ENCODE measurements at regions not wholly inside any gene's neighbourhood (a gene's known extent, or its start where the extent isn't known, plus 50 kb on each side); places are given as distances from the start of the nearest gene placed in this dataset.

DNA sequence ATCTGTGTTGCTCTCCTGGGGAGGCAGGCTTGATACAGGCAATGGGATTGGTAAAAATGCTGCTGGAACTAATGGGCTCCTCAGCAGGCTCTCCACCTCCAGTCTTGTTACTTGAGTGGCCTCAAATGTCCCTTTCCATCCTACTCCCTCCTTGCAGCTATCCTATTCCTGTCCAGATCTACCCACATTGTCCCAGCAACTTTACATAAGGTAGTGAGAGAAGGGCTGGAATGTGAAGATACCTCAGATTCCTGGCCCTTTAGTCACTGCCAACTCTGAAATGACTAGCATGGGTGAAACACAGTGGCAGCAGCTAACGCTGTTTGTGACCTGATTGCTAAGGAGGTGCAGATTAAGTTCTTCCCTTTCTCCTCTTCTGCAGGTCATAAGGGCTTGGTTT is 210.1 kb upstream of the HS3ST4 start:
- H3K27ac ChIP-seq (ENCODE audit: insufficient read depth, low read depth, low read length) = no peak overlapping the region
- dilution Hi-C loops (cut with MboI; ENCODE audit: extremely low pct_ligation_motif_present, low sequenced_read_pairs) (no loop called here), intact Hi-C loops (cut with micrococcal nuclease) (no loop called here)
- no peaks in the 10 kb centered on the region for H3K4me1 ChIP-seq (ENCODE audit: control insufficient read depth, extremely low read depth, insufficient read depth, low read length)
- POLR2A ChIA-PET = no interaction called here
- TF ChIP-seq CTCF (IDR thresholded peaks at IDR 0.05; ENCODE audit: extremely low read depth in 1 of 2, insufficient read depth in 1 of 2, low read depth in 1 of 2, low read length in 2 of 2) (no peak), POLR2A (IDR thresholded peaks at IDR 0.05; ENCODE audit: low read depth, low read length) (no peak), GATA2 (IDR thresholded peaks at IDR 0.05; ENCODE audit: insufficient read depth, insufficient read length, low read depth, low read length) (no peak), JUN (IDR thresholded peaks at IDR 0.05; ENCODE audit: borderline replicate concordance, insufficient read depth, insufficient read length, low read depth) (no peak), MYC (IDR thresholded peaks at IDR 0.05; ENCODE audit: low read depth, low read length) (no peak), FOS (IDR thresholded peaks at IDR 0.05; ENCODE audit: borderline replicate concordance, insufficient read depth, low read length) (no peak), POLR2AphosphoS5 (IDR thresholded peaks at IDR 0.05; ENCODE audit: insufficient read depth, low read depth, low read length) (no peak), EZH2 (IDR thresholded peaks at IDR 0.05; ENCODE audit: borderline replicate concordance, low read depth, low read length, severe bottlenecking) (no peak)
- TF ChIP-seq, protein P1, sequence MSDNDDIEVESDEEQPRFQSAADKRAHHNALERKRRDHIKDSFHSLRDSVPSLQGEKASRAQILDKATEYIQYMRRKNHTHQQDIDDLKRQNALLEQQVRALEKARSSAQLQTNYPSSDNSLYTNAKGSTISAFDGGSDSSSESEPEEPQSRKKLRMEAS (IDR thresholded peaks at IDR 0.05; ENCODE audit: insufficient read depth, insufficient read length) = no peak
- no peaks in the 10 kb centered on the region for H3K79me2 ChIP-seq (ENCODE audit: control insufficient read depth, insufficient read depth, low read length)
- H3K36me3 ChIP-seq (ENCODE audit: control insufficient read depth in 2 of 2, extremely low read depth in 1 of 2, insufficient read depth in 2 of 2, low read length in 2 of 2) = no peaks in the 10 kb centered on the region
- CTCF ChIA-PET = no interaction called here
- H3K27me3 ChIP-seq (ENCODE audit: control insufficient read depth in 2 of 2, insufficient read depth in 2 of 2, low read length in 2 of 2) = no peaks in the 10 kb centered on the region
- no peaks in the 10 kb centered on the region for H4K20me1 ChIP-seq (replicated peaks; ENCODE audit: control insufficient read depth, extremely low read depth, insufficient read depth, low read length)
- H3K9me1 ChIP-seq (replicated peaks; ENCODE audit: control insufficient read depth, extremely low read depth, insufficient read depth, low read length) = no peaks in the 10 kb centered on the region
- H2AFZ ChIP-seq (ENCODE audit: low read depth, low read length) = no peak overlapping the region
- FAIRE-seq (no peak), DNase-seq (ENCODE audit: low read depth, low spot score) (no peak)
- no TSS peak for BruUV-seq (replicated peaks)
- no peak overlapping the region for H3K4me2 ChIP-seq (ENCODE audit: insufficient read depth, low read length)
- H3K9ac ChIP-seq (replicated peaks; ENCODE audit: extremely low read depth, insufficient read depth, low read length) = no peak overlapping the region
- H3K9me3 ChIP-seq (replicated peaks; ENCODE audit: control insufficient read depth, insufficient read depth, low read length) = no peaks in the 10 kb centered on the region
- no peak overlapping the region for H3K4me3 ChIP-seq (replicated peaks in 1 of 3; ENCODE audit: insufficient read depth in 1 of 3, low read depth in 1 of 3, low read length in 3 of 3)
